ENCODE measurements at regions not wholly inside any gene's neighbourhood (a gene's known extent, or its start where the extent isn't known, plus 50 kb on each side); places are given as distances from the start of the nearest gene placed in this dataset.
"Not testable (repeated sequence)": the region's sequence is repeated elsewhere in the genome, so short reads cannot be mapped to it uniquely, and the experiment has no call there.

DNA sequence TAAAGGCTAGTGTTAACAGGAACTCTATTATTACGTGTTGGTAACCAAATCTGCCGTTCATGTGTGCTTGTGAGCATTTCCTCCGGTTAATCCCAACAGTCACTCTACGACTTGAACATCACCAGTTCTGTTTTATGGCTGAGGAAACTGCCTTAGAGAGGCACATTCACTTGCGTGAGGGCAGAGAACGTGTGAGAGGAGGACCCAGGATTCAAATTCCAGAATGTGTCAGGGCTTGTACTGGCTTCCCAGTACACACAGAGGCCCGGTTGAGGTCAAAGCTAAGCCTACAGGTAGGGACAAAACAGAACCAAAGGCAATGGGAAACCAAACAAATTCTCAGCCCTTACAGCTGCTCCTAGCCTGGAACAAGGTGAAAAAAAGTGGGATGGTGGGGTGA is 66.9 kb upstream of the TENM4 start:
- Histone ChIP-seq H3K27me3 (ENCODE audit: control insufficient read depth, insufficient read depth, low read length) (peaks cover 14% of the 10 kb centered on the region), H3K4me3 (ENCODE audit: low read depth, low read length) (no peak overlapping the region), H3K9me3 (ENCODE audit: control insufficient read depth, insufficient read depth, low read length) (no peaks in the 10 kb centered on the region), H3K27ac (ENCODE audit: low read depth, low read length) (no peak overlapping the region)
- POLR2A ChIA-PET: no interaction called here
- TF ChIP-seq, protein P1, sequence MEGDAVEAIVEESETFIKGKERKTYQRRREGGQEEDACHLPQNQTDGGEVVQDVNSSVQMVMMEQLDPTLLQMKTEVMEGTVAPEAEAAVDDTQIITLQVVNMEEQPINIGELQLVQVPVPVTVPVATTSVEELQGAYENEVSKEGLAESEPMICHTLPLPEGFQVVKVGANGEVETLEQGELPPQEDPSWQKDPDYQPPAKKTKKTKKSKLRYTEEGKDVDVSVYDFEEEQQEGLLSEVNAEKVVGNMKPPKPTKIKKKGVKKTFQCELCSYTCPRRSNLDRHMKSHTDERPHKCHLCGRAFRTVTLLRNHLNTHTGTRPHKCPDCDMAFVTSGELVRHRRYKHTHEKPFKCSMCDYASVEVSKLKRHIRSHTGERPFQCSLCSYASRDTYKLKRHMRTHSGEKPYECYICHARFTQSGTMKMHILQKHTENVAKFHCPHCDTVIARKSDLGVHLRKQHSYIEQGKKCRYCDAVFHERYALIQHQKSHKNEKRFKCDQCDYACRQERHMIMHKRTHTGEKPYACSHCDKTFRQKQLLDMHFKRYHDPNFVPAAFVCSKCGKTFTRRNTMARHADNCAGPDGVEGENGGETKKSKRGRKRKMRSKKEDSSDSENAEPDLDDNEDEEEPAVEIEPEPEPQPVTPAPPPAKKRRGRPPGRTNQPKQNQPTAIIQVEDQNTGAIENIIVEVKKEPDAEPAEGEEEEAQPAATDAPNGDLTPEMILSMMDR (IDR thresholded peaks at IDR 0.05; ENCODE audit: low read depth, low read length): no peak
- DNase-seq (ENCODE audit: low read depth, low spot score): no peak
- CTCF ChIA-PET: no interaction called here

DNA sequence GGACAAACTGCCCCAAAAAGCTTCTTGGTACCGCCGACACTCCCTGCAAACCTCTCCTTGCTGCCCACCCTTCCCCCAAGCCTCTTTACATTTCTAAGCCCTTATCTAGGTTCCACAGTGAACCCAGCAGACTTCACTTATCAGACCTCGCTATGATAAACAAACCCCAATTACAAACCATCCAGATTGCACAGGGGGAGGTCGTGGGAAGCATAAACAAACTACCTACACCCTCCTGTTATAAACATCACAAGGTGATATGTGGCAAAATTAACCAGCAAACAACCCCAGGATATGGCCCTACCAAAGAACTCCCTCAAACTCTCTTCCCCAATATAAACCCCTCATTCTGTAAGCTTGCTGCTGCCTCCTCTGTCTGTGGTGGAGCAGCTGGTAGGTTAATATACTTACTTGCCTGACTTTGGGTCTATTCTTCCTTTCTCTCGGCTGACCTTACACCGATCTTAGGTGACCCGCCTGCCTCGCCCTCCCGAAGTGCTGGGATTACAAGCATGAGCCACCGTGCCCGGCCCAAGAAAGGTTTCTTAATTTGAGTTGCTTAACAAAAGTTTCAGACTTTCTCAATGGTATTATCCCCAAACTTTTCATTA is 66.0 kb upstream of the TENM4 start:
- ChIA-PET CTCF (no interaction called here), POLR2A (no interaction called here)
- DNase-seq (ENCODE audit: low read depth, low spot score): no peak
- no peak overlapping the region for H3K4me3 ChIP-seq (ENCODE audit: low read depth, low read length)
- no peaks in the 10 kb centered on the region for H3K9me3 ChIP-seq (ENCODE audit: control insufficient read depth, insufficient read depth, low read length)
- H3K27me3 ChIP-seq (ENCODE audit: control insufficient read depth, insufficient read depth, low read length): peaks cover 15% of the 10 kb centered on the region
- H3K27ac ChIP-seq (ENCODE audit: low read depth, low read length): no peak overlapping the region
- TF ChIP-seq, protein P1 (IDR thresholded peaks at IDR 0.05; ENCODE audit: low read depth, low read length): no peak

DNA sequence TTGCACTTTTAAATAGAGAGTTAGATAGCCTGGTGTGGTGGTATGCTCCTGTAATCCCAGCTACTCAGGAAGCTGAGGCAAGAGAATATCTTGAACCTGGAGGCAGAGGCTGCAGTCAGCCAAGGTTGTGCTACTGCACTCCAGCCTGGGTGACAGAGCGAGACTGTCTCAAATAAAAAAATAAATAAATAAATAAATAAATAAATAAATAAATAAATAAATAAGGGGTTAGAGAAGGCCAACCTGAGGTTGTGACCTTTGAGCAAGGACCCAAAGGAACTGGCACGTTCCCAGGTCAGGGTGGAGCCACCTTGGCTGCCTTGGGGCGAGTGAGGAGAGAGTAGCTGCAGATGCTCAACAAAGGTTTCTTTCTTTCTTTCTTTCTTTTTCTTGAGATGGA is 65.3 kb upstream of the TENM4 start:
- Histone ChIP-seq H3K4me3 (ENCODE audit: low read depth, low read length) (no peak overlapping the region), H3K27ac (ENCODE audit: low read depth, low read length) (no peak overlapping the region), H3K27me3 (ENCODE audit: control insufficient read depth, insufficient read depth, low read length) (peaks cover 15% of the 10 kb centered on the region), H3K9me3 (ENCODE audit: control insufficient read depth, insufficient read depth, low read length) (no peaks in the 10 kb centered on the region)
- TF ChIP-seq, protein P1 (IDR thresholded peaks at IDR 0.05; ENCODE audit: low read depth, low read length): no peak
- CTCF ChIA-PET: no interaction called here
- POLR2A ChIA-PET: no interaction called here
- no peak for DNase-seq (ENCODE audit: low read depth, low spot score)

DNA sequence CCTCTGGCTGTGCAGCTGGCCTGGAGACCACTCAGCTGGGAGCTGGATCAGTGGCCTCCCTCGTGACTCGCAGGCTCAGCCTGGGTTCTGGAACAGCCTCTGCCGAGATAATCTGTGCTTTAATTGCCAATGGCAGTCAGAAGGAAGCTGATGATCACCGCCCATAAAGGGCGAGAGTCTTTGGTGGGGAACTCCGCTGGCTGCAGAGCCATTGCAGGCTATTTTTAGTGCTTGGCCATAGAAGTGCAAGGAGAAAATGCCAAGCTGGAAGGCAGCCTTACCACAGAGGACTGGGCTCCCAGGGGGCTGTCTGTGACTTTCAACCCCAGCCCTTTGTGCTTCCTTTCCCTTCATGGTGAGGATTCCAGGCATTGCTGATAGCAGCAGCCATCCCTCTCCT is 62.2 kb upstream of the TENM4 start:
- Histone ChIP-seq H3K4me3 (ENCODE audit: low read depth, low read length) (no peak overlapping the region), H3K27ac (ENCODE audit: low read depth, low read length) (no peak overlapping the region), H3K9me3 (ENCODE audit: control insufficient read depth, insufficient read depth, low read length) (no peaks in the 10 kb centered on the region), H3K27me3 (ENCODE audit: control insufficient read depth, insufficient read depth, low read length) (peaks cover 12% of the 10 kb centered on the region)
- TF ChIP-seq, protein P1 (IDR thresholded peaks at IDR 0.05; ENCODE audit: low read depth, low read length): no peak
- POLR2A ChIA-PET: no interaction called here
- DNase-seq (ENCODE audit: low read depth, low spot score): no peak
- CTCF ChIA-PET: interaction anchor here (2.5 kb wide), 1 partner anchor 9 kb away, joined by 11 read pairs; no protein-coding TSS in a partner anchor

DNA sequence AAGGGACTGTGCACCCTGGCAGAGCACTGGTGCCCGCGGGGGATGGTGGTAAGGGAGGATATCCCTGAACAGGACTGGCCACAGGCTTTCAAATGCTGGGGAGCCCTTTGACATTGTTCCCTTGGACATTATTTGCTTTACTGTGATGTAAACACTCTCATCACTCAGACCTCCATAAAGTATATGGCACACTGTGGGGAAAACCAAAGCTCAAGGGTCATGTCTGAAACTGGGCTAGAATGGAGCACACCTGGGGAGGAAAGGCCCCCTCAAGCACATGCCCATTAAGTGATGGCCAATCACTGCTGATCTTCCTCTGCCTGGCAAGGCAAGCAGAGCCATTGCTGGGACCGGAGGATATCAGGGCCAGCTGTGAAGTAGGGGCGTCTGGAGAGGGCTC is 60.9 kb upstream of the TENM4 start:
- H3K27ac ChIP-seq (ENCODE audit: low read depth, low read length): no peak overlapping the region
- POLR2A ChIA-PET: no interaction called here
- TF ChIP-seq, protein P1 (IDR thresholded peaks at IDR 0.05; ENCODE audit: low read depth, low read length): no peak
- CTCF ChIA-PET: no interaction called here
- H3K4me3 ChIP-seq (ENCODE audit: low read depth, low read length): no peak overlapping the region
- no peaks in the 10 kb centered on the region for H3K9me3 ChIP-seq (ENCODE audit: control insufficient read depth, insufficient read depth, low read length)
- no peak for DNase-seq (ENCODE audit: low read depth, low spot score)
- H3K27me3 ChIP-seq (ENCODE audit: control insufficient read depth, insufficient read depth, low read length): peaks cover 9% of the 10 kb centered on the region

DNA sequence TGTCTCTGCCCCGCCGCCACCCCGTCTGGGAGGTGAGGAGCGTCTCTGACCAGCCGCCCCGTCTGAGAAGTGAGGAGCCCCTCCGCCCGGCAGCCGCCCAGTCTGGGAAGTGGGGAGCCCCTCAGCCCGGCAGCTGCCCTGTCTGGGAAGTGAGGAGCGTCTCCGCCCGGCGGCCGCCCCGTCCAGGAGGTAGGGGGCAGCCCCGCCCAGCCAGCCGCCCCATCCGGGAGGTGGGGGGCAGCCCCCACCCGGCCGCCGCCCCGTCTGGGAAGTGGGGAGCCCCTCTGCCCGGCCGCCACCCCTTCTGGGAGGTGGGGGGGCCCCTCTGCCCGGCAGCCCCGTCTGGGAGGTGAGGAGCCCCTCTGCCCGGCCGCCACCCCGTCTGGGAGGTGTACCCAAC is 59.1 kb upstream of the TENM4 start:
- POLR2A ChIA-PET; H3K27me3 ChIP-seq (ENCODE audit: control insufficient read depth, insufficient read depth, low read length); H3K27ac ChIP-seq (ENCODE audit: low read depth, low read length); DNase-seq (ENCODE audit: low read depth, low spot score); H3K4me3 ChIP-seq (ENCODE audit: low read depth, low read length); CTCF ChIA-PET; H3K9me3 ChIP-seq (ENCODE audit: control insufficient read depth, insufficient read depth, low read length): not testable (repeated sequence)
